Activated CD4-positive, alpha-beta T cell treated with anti-CD3 and anti-CD28 coated beads, Interleukin-2, amount 10 ng/mL, durations not matched to agents 7 days and 5 days (primary cell): ENCODE measurements at regions not wholly inside any gene's neighbourhood (a gene's known extent, or its start where the extent isn't known, plus 50 kb on each side); places are given as distances from the start of the nearest gene placed in this dataset.
A peak's percentile ranks its signal among the peaks of the same experiment; 100 is the strongest.

Experiments
- CTCF ChIA-PET: fragments of 350-600 bp; sonication (Branson Sonifier 250); formaldehyde crosslinking; loops from one replicate; lab custom pipeline; 2021; ENCODE audit warnings: antibody characterized with exemption; lab: Charles Lee
- POLR2A ChIA-PET: fragments of 350-600 bp; sonication (Branson Sonifier 250); formaldehyde crosslinking; loops from one replicate; lab custom pipeline; 2021; ENCODE audit warnings: antibody characterized with exemption; lab: Charles Lee
- DNase-seq: peaks from one replicate; pipeline ENCODE4 v3.0.0-alpha.2; 2020
- H3K27ac Mint-ChIP-seq: one replicate; pipeline ENCODE4 v1.8.0; 2021; ENCODE audit warnings: mild to moderate bottlenecking, moderate library complexity, mixed read lengths
- H3K27me3 Mint-ChIP-seq: one replicate; pipeline ENCODE4 v1.8.0; 2021; ENCODE audit warnings: mixed read lengths
- H3K36me3 Mint-ChIP-seq: one replicate; pipeline ENCODE4 v1.8.0; 2021; ENCODE audit warnings: low read depth, mixed read lengths
- H3K4me1 Mint-ChIP-seq: one replicate; pipeline ENCODE4 v1.8.0; 2021; ENCODE audit warnings: mixed read lengths
- H3K4me3 Mint-ChIP-seq: one replicate; pipeline ENCODE4 v1.8.0; 2021; ENCODE audit warnings: mild to moderate bottlenecking, moderate library complexity, mixed read lengths
- H3K9me3 Mint-ChIP-seq: one replicate; pipeline ENCODE4 v1.8.0; 2021; ENCODE audit warnings: mixed read lengths

- CTCF ChIA-PET = interaction anchor here (0.7 to 3.3 kb wide), 13 partner anchors 9 to 225 kb away, joined by 3 to 12 read pairs (median 3); no protein-coding TSS in a partner anchor
- Mint-ChIP-seq H3K36me3 (peaks cover 12% of the 10 kb centered on the region), H3K9me3 (peaks cover 9% of the 10 kb centered on the region), H3K27me3 (no peaks in the 10 kb centered on the region), H3K4me1 (peaks cover 50% of the 10 kb centered on the region), H3K4me3 (no peak overlapping the region), H3K27ac (no peak overlapping the region)
- no peak for DNase-seq
- POLR2A ChIA-PET = interaction anchor here (1.2 kb wide), 1 partner anchor 231 kb away, joined by 5 read pairs; no protein-coding TSS in a partner anchor
Observed at GRCh38 chr3:18669374-18669773, 244.2 kb upstream of the SATB1 start.

- Mint-ChIP-seq H3K4me1 (peaks cover 37% of the 10 kb centered on the region), H3K4me3 (no peak overlapping the region), H3K36me3 (peaks cover 14% of the 10 kb centered on the region), H3K27me3 (no peaks in the 10 kb centered on the region), H3K27ac (no peak overlapping the region), H3K9me3 (peaks cover 15% of the 10 kb centered on the region)
- ChIA-PET POLR2A (no interaction called here), CTCF (interaction anchor here (1.0 to 3.3 kb wide), 3 partner anchors 10 to 48 kb away, joined by 3 to 12 read pairs (median 12); no protein-coding TSS in a partner anchor)
- DNase-seq = no peak
Observed at GRCh38 chr3:18667552-18667951, 242.4 kb upstream of the SATB1 start.

- Mint-ChIP-seq H3K4me3 (no peak overlapping the region), H3K27me3 (no peaks in the 10 kb centered on the region), H3K36me3 (peaks cover 19% of the 10 kb centered on the region), H3K9me3 (peaks cover 22% of the 10 kb centered on the region), H3K27ac (no peak overlapping the region), H3K4me1 (peaks cover 34% of the 10 kb centered on the region)
- no peak for DNase-seq
- POLR2A ChIA-PET = no interaction called here
- CTCF ChIA-PET = no interaction called here
Observed at GRCh38 chr3:18666655-18667054, 241.5 kb upstream of the SATB1 start.

- ChIA-PET POLR2A (interaction anchor here (0.6 kb wide), 1 partner anchor 12 kb away, joined by 4 read pairs; no protein-coding TSS in a partner anchor), CTCF (interaction anchor here (0.7 to 1.9 kb wide), 8 partner anchors 10 to 104 kb away, joined by 3 to 8 read pairs (median 3); no protein-coding TSS in a partner anchor)
- no peak overlapping the region for H3K4me3 Mint-ChIP-seq
- peaks cover 23% of the 10 kb centered on the region for H3K9me3 Mint-ChIP-seq
- H3K27ac Mint-ChIP-seq = no peak overlapping the region
- no peak for DNase-seq
- H3K36me3 Mint-ChIP-seq = peaks cover 16% of the 10 kb centered on the region
- H3K27me3 Mint-ChIP-seq = no peaks in the 10 kb centered on the region
- peaks cover 54% of the 10 kb centered on the region for H3K4me1 Mint-ChIP-seq
Observed at GRCh38 chr3:18660059-18660458, 234.9 kb upstream of the SATB1 start.

GRCh38 chr3:18657858-18658820 is 233.0 kb upstream of the SATB1 start:
- POLR2A ChIA-PET = no interaction called here
- H3K4me3 Mint-ChIP-seq = peak overlapping the region; percentile 8
- H3K9me3 Mint-ChIP-seq = peaks cover 23% of the 10 kb centered on the region
- peaks cover 21% of the 10 kb centered on the region for H3K36me3 Mint-ChIP-seq
- H3K4me1 Mint-ChIP-seq = peaks cover 60% of the 10 kb centered on the region
- no peaks in the 10 kb centered on the region for H3K27me3 Mint-ChIP-seq
- peak overlapping the region; percentile 66 for H3K27ac Mint-ChIP-seq
- CTCF ChIA-PET = interaction anchor here (0.6 to 5.3 kb wide), 12 partner anchors 10 to 1476 kb away, joined by 3 to 36 read pairs (median 4); no protein-coding TSS in a partner anchor
- DNase-seq = peak; percentile 40

GRCh38 chr3:18656866-18657265 is 231.7 kb upstream of the SATB1 start:
- no peak overlapping the region for H3K4me3 Mint-ChIP-seq
- peak overlapping the region; percentile 62 for H3K27ac Mint-ChIP-seq
- no peak for DNase-seq
- H3K4me1 Mint-ChIP-seq = peaks cover 65% of the 10 kb centered on the region
- H3K36me3 Mint-ChIP-seq = peaks cover 17% of the 10 kb centered on the region
- peaks cover 17% of the 10 kb centered on the region for H3K9me3 Mint-ChIP-seq
- ChIA-PET POLR2A (interaction anchor here (0.7 kb wide), 1 partner anchor 74 kb away, joined by 3 read pairs; no protein-coding TSS in a partner anchor), CTCF (interaction anchor here (0.5 to 5.3 kb wide), 8 partner anchors 9 to 273 kb away, joined by 3 to 36 read pairs (median 5); no protein-coding TSS in a partner anchor)
- H3K27me3 Mint-ChIP-seq = no peaks in the 10 kb centered on the region

- no peak for DNase-seq
- H3K4me1 Mint-ChIP-seq = peaks cover 65% of the 10 kb centered on the region
- ChIA-PET CTCF (interaction anchor here (0.9 to 5.3 kb wide), 6 partner anchors 9 to 60 kb away, joined by 3 to 36 read pairs (median 4); no protein-coding TSS in a partner anchor), POLR2A (interaction anchor here (0.7 kb wide), 1 partner anchor 75 kb away, joined by 3 read pairs; no protein-coding TSS in a partner anchor)
- H3K27me3 Mint-ChIP-seq = no peaks in the 10 kb centered on the region
- peak overlapping the region; percentile 62 for H3K27ac Mint-ChIP-seq
- H3K9me3 Mint-ChIP-seq = peaks cover 12% of the 10 kb centered on the region
- peaks cover 12% of the 10 kb centered on the region for H3K36me3 Mint-ChIP-seq
- no peak overlapping the region for H3K4me3 Mint-ChIP-seq
Observed at GRCh38 chr3:18656410-18656809, 231.3 kb upstream of the SATB1 start.

GRCh38 chr3:18655827-18656226 is 230.7 kb upstream of the SATB1 start:
- ChIA-PET CTCF (interaction anchor here (0.9 to 5.3 kb wide), 6 partner anchors 8 to 60 kb away, joined by 3 to 36 read pairs (median 4); no protein-coding TSS in a partner anchor), POLR2A (no interaction called here)
- peaks cover 6% of the 10 kb centered on the region for H3K9me3 Mint-ChIP-seq
- peaks cover 6% of the 10 kb centered on the region for H3K36me3 Mint-ChIP-seq
- no peaks in the 10 kb centered on the region for H3K27me3 Mint-ChIP-seq
- H3K27ac Mint-ChIP-seq = peak overlapping the region; percentile 1
- peaks cover 63% of the 10 kb centered on the region for H3K4me1 Mint-ChIP-seq
- no peak for DNase-seq
- no peak overlapping the region for H3K4me3 Mint-ChIP-seq

GRCh38 chr3:18652781-18653180 is 227.6 kb upstream of the SATB1 start:
- H3K4me3 Mint-ChIP-seq = no peak overlapping the region
- no peak overlapping the region for H3K27ac Mint-ChIP-seq

GRCh38 chr3:18650731-18651130 is 225.6 kb upstream of the SATB1 start:
- H3K27ac Mint-ChIP-seq = peak overlapping the region; percentile 88
- H3K4me3 Mint-ChIP-seq = no peak overlapping the region
- DNase-seq = no peak
- H3K27me3 Mint-ChIP-seq = no peaks in the 10 kb centered on the region
- peaks cover 9% of the 10 kb centered on the region for H3K9me3 Mint-ChIP-seq
- H3K36me3 Mint-ChIP-seq = peaks cover 11% of the 10 kb centered on the region
- CTCF ChIA-PET = interaction anchor here (0.9 to 6.5 kb wide), 5 partner anchors 6 to 62 kb away, joined by 3 to 36 read pairs (median 3); no protein-coding TSS in a partner anchor
- H3K4me1 Mint-ChIP-seq = peaks cover 67% of the 10 kb centered on the region
- POLR2A ChIA-PET = interaction anchor here (1.1 kb wide), 1 partner anchor 28 kb away, joined by 6 read pairs; no protein-coding TSS in a partner anchor

More at GRCh38 chr3:18652781-18653180, 227.6 kb upstream of the SATB1 start:
- Mint-ChIP-seq H3K36me3 (peaks cover 6% of the 10 kb centered on the region), H3K27me3 (no peaks in the 10 kb centered on the region), H3K4me1 (peaks cover 70% of the 10 kb centered on the region), H3K9me3 (peaks cover 6% of the 10 kb centered on the region)
- CTCF ChIA-PET = no interaction called here
- POLR2A ChIA-PET = no interaction called here
- DNase-seq = no peak

GRCh38 chr3:18649666-18650363 is 224.7 kb upstream of the SATB1 start:
- H3K36me3 Mint-ChIP-seq = peaks cover 14% of the 10 kb centered on the region
- peak; percentile 70 for DNase-seq
- ChIA-PET POLR2A (interaction anchor here (0.6 to 1.1 kb wide), 7 partner anchors 29 to 211 kb away, joined by 3 to 10 read pairs (median 4); no protein-coding TSS in a partner anchor), CTCF (interaction anchor here (0.9 to 6.5 kb wide), 15 partner anchors 7 to 108 kb away, joined by 3 to 36 read pairs (median 6); no protein-coding TSS in a partner anchor)
- peaks cover 12% of the 10 kb centered on the region for H3K9me3 Mint-ChIP-seq
- H3K27ac Mint-ChIP-seq = peak overlapping the region; percentile 88
- no peaks in the 10 kb centered on the region for H3K27me3 Mint-ChIP-seq
- peaks cover 76% of the 10 kb centered on the region for H3K4me1 Mint-ChIP-seq
- H3K4me3 Mint-ChIP-seq = peak overlapping the region; percentile 9
